Stomach (tissue), 8 donors: ENCODE measurements at regions not wholly inside any gene's neighbourhood (a gene's known extent, or its start where the extent isn't known, plus 50 kb on each side); places are given as distances from the start of the nearest gene placed in this dataset.

Source experiments
- DNase-seq, 2 donors: peaks; one replicate each; pipeline versions ENCODE4 v3.0.0 to v3.0.0-alpha.2; 2013 to 2019
- H3K27ac ChIP-seq, 5 donors: fragments of 200-600 bp in 4 of 5; sonication (generic) in 4 of 5; one replicate each; pipeline ENCODE4 v1.5.1; 2013 to 2019; ENCODE audit warnings: mild to moderate bottlenecking in 1 of 5, moderate library complexity in 1 of 5
- H3K27me3 ChIP-seq, 3 donors: fragments of 200-600 bp; sonication (generic); one replicate each; pipeline ENCODE4 v1.5.1; 2017 to 2019; ENCODE audit warnings: mixed run types in 1 of 3
- H3K36me3 ChIP-seq, 4 donors: fragments of 200-600 bp; sonication (generic); 1 replicate in 3 of 4; 2 replicates in 1 of 4; pipeline ENCODE4 v1.5.1; 2016 to 2019
- H3K4me1 ChIP-seq, 4 donors: fragments of 200-600 bp; sonication (generic); one replicate each; pipeline ENCODE4 v1.5.1; 2016 to 2019
- H3K4me3 ChIP-seq, 4 donors: fragments of 200-600 bp; sonication (generic) in 3 of 4; one replicate each; pipeline ENCODE4 v1.5.1; 2016 to 2019; ENCODE audit warnings: mild to moderate bottlenecking in 1 of 4
- H3K9me3 ChIP-seq, 4 donors: fragments of 200-600 bp; sonication (generic); one replicate each; pipeline ENCODE4 v1.5.1; 2016 to 2019
- CTCF ChIP-seq, 7 experiments: fragments of 450-650 bp in 4 of 7; fragments of 200-600 bp in 3 of 7; sonication (generic) in 3 of 7; IDR thresholded peaks; one replicate each; pipeline ENCODE4 v1.5.1; 2016 to 2019; ENCODE audit warnings: antibody characterized with exemption in 7 of 7, control low read depth in 2 of 7, mild to moderate bottlenecking in 1 of 7
- EP300 ChIP-seq: sonication (generic); formaldehyde crosslinking; IDR thresholded peaks from one replicate; pipeline ENCODE4 v1.6.1; 2017; ENCODE audit warnings: antibody characterized with exemption
- POLR2A ChIP-seq, 4 donors: fragments of 450-650 bp; IDR thresholded peaks; one replicate each; pipeline ENCODE4 v1.6.1; 2016; ENCODE audit warnings: antibody characterized with exemption in 4 of 4, control low read depth in 2 of 4, mild to moderate bottlenecking in 1 of 4, moderate library complexity in 1 of 4
- POLR2AphosphoS5 ChIP-seq, 3 donors: sonication (generic); formaldehyde crosslinking; IDR thresholded peaks; one replicate each; pipeline ENCODE4 v1.6.1; 2016; ENCODE audit warnings: antibody characterized with exemption in 3 of 3
- WGBS, 5 donors: extraction: QIAGEN DNeasy Blood & Tissue Kit in 3 of 5; methylation state at CpG; one replicate each; pipeline versions ENCODE4 v1.1.5 to v1.1.7; 2013 to 2018; 5-methylcytosine and 5-hydroxymethylcytosine counted together
- intact Hi-C: fragments of 100-400 bp; cut with DNase I; formaldehyde crosslinking; loops from one replicate; pipeline ENCODE4 v1.15.1; 2023; ENCODE audit warnings: low total_unique reads
- donor health status: healthy with polysubstance abuse.
- donor health status: Bipolar disorder and iron deficiency.
- donor health status: healthy.

GRCh38 chr7:25385506-25386136 lies 157.3 kb upstream of the NPVF start:
- Histone ChIP-seq H3K4me1 (peaks cover 0 to 65% (median 16%) of the 10 kb centered on the region in 4 donors), H3K27ac (peak overlapping the region in 2 of 5 donors; percentile 24 to 54), H3K36me3 (no peaks in the 10 kb centered on the region), H3K27me3 (no peaks in the 10 kb centered on the region), H3K4me3 (no peak overlapping the region), H3K9me3 (no peaks in the 10 kb centered on the region)
- peak in 1 of 2 donors; percentile 60 for DNase-seq
- TF ChIP-seq CTCF (IDR thresholded peaks at IDR 0.05) (no peak), POLR2A (IDR thresholded peaks at IDR 0.05) (no peak), EP300 (no peak), POLR2AphosphoS5 (IDR thresholded peaks at IDR 0.05) (no peak)
- 71 to 77% (median 75%) methylated on average over 7 to 10 of the region's 10 CpGs for WGBS, 5 donors
- intact Hi-C loops: loop anchor here (5.0 kb wide), 1 partner anchor 123 kb away; no protein-coding TSS in a partner anchor

GRCh38 chr7:25386311-25386744 lies 158.0 kb upstream of the NPVF start:
- Histone ChIP-seq H3K4me3 (no peak overlapping the region), H3K4me1 (peaks cover 0 to 71% (median 19%) of the 10 kb centered on the region in 4 donors), H3K27me3 (no peaks in the 10 kb centered on the region), H3K9me3 (no peaks in the 10 kb centered on the region), H3K27ac (peak overlapping the region in 1 of 5 donors; percentile 54), H3K36me3 (no peaks in the 10 kb centered on the region)
- no peak for TF ChIP-seq POLR2A (IDR thresholded peaks at IDR 0.05)
- no peak for TF ChIP-seq POLR2AphosphoS5 (IDR thresholded peaks at IDR 0.05)
- no peak for TF ChIP-seq EP300
- TF ChIP-seq CTCF (IDR thresholded peaks at IDR 0.05): no peak
- DNase-seq: no peak
- 60 to 81% (median 73%) methylated on average over 6 of the region's 6 CpGs for WGBS, 5 donors
- intact Hi-C loops: loop anchor here (5.0 kb wide), 1 partner anchor 124 kb away; no protein-coding TSS in a partner anchor

GRCh38 chr7:25388681-25389080 lies 160.4 kb upstream of the NPVF start:
- DNase-seq: no peak
- H3K36me3 ChIP-seq: no peaks in the 10 kb centered on the region
- TF ChIP-seq POLR2A (IDR thresholded peaks at IDR 0.05) (no peak), POLR2AphosphoS5 (IDR thresholded peaks at IDR 0.05) (no peak), CTCF (IDR thresholded peaks at IDR 0.05) (no peak), EP300 (no peak)
- no peak overlapping the region for H3K4me3 ChIP-seq
- no peaks in the 10 kb centered on the region for H3K27me3 ChIP-seq
- H3K27ac ChIP-seq: no peak overlapping the region
- 18 to 37% (median 29%) methylated on average over 2 of the region's 2 CpGs for WGBS, 5 donors
- H3K9me3 ChIP-seq: no peaks in the 10 kb centered on the region
- peaks cover 10 to 72% (median 24%) of the 10 kb centered on the region in 4 donors for H3K4me1 ChIP-seq
- intact Hi-C loops: loop anchor here (5.0 kb wide), 1 partner anchor 126 kb away; no protein-coding TSS in a partner anchor

- Histone ChIP-seq H3K4me1 (peaks cover 10 to 69% (median 21%) of the 10 kb centered on the region in 4 donors), H3K27me3 (no peaks in the 10 kb centered on the region), H3K36me3 (no peaks in the 10 kb centered on the region), H3K4me3 (no peak overlapping the region), H3K9me3 (no peaks in the 10 kb centered on the region), H3K27ac (peak overlapping the region in 1 of 5 donors; percentile 4)
- intact Hi-C loops: loop anchor here (5.0 to 10.0 kb wide), 2 partner anchors 127 to 175 kb away; no protein-coding TSS in a partner anchor
- TF ChIP-seq CTCF (IDR thresholded peaks at IDR 0.05): peak in 5 of 7 experiments; percentile 27 to 77 (median 50)
- TF ChIP-seq EP300: no peak
- no peak for TF ChIP-seq POLR2AphosphoS5 (IDR thresholded peaks at IDR 0.05)
- TF ChIP-seq POLR2A (IDR thresholded peaks at IDR 0.05): no peak
- DNase-seq: peak in 1 of 2 donors; percentile 87
- WGBS, 5 donors: 11 to 21% (median 17%) methylated on average over 8 of the region's 8 CpGs
Observed at GRCh38 chr7:25389489-25390106, 161.3 kb upstream of the NPVF start.
